ENCODE measurements at regions not wholly inside any gene's neighbourhood (a gene's known extent, or its start where the extent isn't known, plus 50 kb on each side); places are given as distances from the start of the nearest gene placed in this dataset.
"Not testable (repeated sequence)": the region's sequence is repeated elsewhere in the genome, so short reads cannot be mapped to it uniquely, and the experiment has no call there.

- no peak for DNase-seq
These were observed 230.1 kb downstream of the RAB11FIP4 start for GRCh38 chr17:31621566-31621965.

GRCh38 chr17:31611053-31611452, 219.6 kb downstream of the RAB11FIP4 start:
- not testable (repeated sequence) for DNase-seq

- DNase-seq: no peak
These were observed 218.8 kb downstream of the RAB11FIP4 start for GRCh38 chr17:31609996-31610910.

GRCh38 chr17:31609331-31609730, 217.9 kb downstream of the RAB11FIP4 start:
- DNase-seq: no peak

- no peak for DNase-seq
These were observed 217.3 kb downstream of the RAB11FIP4 start for GRCh38 chr17:31608659-31609254.

- DNase-seq: no peak
These were observed 214.3 kb downstream of the RAB11FIP4 start for GRCh38 chr17:31605761-31606160.

GRCh38 chr17:31604936-31605335, 213.5 kb downstream of the RAB11FIP4 start:
- DNase-seq: no peak

- not testable (repeated sequence) for DNase-seq
These were observed 208.7 kb downstream of the RAB11FIP4 start for GRCh38 chr17:31600144-31600543.

GRCh38 chr17:31598921-31599571, 207.6 kb downstream of the RAB11FIP4 start:
- DNase-seq: no peak

- no peak for DNase-seq
These were observed 206.9 kb downstream of the RAB11FIP4 start for GRCh38 chr17:31598399-31598782.

- DNase-seq: no peak
These were observed 206.3 kb downstream of the RAB11FIP4 start for GRCh38 chr17:31597646-31598398.

GRCh38 chr17:31596382-31597323, 205.2 kb downstream of the RAB11FIP4 start:
- DNase-seq: no peak

GRCh38 chr17:31595666-31596381, 204.3 kb downstream of the RAB11FIP4 start:
- DNase-seq: no peak

- DNase-seq: no peak
These were observed 203.6 kb downstream of the RAB11FIP4 start for GRCh38 chr17:31595076-31595475.

- no peak for DNase-seq
These were observed 202.9 kb downstream of the RAB11FIP4 start for GRCh38 chr17:31594416-31594815.

- DNase-seq: no peak
These were observed 202.3 kb downstream of the RAB11FIP4 start for GRCh38 chr17:31593806-31594205.

GRCh38 chr17:31591924-31592323, 200.4 kb downstream of the RAB11FIP4 start:
- no peak for DNase-seq

- no peak for DNase-seq
These were observed 197.0 kb downstream of the RAB11FIP4 start for GRCh38 chr17:31588512-31588911.

- no peak for DNase-seq
These were observed 196.6 kb downstream of the RAB11FIP4 start for GRCh38 chr17:31588034-31588433.

Measured in renal pelvis (tissue), 1 donor.